ENCODE measurements at regions not wholly inside any gene's neighbourhood (a gene's known extent, or its start where the extent isn't known, plus 50 kb on each side); places are given as distances from the start of the nearest gene placed in this dataset.

DNA sequence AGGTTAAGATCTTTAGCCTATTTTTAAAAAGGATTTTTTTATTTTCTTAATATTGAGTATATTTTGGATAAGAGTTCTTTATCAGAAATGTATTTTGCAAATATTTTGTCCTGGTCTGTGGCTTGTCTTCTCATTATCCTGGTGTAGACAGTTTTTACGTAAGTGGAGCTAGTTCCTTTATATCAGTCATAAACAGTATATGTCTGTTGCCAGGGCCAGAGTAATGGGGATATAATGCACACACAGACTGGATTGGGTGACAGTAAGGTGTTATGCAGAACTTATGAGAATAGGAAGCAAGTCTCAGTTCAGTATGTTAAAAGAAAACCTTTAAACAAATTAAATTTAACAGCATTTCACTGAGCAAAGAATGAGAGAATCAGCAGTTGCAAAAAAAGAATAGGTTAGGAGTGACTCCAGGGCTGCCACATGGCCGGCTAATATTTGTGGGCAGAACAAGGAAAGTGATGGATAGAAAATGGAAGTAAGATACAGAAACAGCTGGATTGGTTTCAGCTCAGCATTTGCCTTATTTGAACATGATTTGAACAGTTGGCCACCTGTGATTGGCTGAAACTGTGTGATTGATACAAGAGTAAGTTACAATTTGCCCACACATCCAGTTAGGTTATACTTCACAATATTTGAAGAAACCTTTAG is 61.1 kb upstream of the ZNG1B start:
- TF ChIP-seq, protein P1, sequence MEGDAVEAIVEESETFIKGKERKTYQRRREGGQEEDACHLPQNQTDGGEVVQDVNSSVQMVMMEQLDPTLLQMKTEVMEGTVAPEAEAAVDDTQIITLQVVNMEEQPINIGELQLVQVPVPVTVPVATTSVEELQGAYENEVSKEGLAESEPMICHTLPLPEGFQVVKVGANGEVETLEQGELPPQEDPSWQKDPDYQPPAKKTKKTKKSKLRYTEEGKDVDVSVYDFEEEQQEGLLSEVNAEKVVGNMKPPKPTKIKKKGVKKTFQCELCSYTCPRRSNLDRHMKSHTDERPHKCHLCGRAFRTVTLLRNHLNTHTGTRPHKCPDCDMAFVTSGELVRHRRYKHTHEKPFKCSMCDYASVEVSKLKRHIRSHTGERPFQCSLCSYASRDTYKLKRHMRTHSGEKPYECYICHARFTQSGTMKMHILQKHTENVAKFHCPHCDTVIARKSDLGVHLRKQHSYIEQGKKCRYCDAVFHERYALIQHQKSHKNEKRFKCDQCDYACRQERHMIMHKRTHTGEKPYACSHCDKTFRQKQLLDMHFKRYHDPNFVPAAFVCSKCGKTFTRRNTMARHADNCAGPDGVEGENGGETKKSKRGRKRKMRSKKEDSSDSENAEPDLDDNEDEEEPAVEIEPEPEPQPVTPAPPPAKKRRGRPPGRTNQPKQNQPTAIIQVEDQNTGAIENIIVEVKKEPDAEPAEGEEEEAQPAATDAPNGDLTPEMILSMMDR (conservative IDR thresholded peaks at IDR 0.05; ENCODE audit: low read depth, low read length) = no peak
- TF ChIP-seq EZH2 (IDR thresholded peaks at IDR 0.05; ENCODE audit: low read length, unreplicated experiment) (no peak), EZH2phosphoT487 (IDR thresholded peaks at IDR 0.05; ENCODE audit: borderline replicate concordance, low read length) (no peak)

Measured in PC-3 (cell line).